ENCODE measurements at regions not wholly inside any gene's neighbourhood (a gene's known extent, or its start where the extent isn't known, plus 50 kb on each side); places are given as distances from the start of the nearest gene placed in this dataset.

DNA sequence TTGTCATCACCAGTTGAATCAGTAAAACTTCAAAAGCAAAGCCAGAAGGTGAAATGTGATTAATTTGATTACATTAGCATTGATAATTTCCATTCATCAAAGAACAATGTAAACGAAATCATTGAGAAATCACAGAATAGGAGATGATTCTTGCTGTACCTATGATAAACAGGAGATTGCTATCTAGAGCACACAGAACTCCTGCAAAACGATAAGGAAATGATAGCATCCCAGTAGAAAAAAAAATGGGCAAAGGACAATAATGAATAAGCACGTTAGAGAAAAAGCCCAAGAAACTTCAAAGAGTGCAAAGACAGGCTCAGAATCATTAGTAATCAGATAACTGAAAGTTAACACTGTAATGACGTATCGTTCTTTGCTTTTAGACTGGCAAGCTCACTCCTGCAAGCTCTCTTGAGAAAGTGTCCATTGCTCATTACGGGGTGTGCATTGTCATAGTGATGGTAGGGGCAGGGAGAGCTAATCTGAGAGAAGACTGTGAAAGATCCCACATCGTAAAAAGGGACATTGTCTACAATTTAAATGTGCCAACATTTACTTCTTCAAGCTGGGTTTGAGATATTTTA, 143.6 kb downstream of the SPP2 start (continued):
- TF ChIP-seq REST (IDR thresholded peaks at IDR 0.05; ENCODE audit: low read depth): no peak
- TF ChIP-seq, protein P1, sequence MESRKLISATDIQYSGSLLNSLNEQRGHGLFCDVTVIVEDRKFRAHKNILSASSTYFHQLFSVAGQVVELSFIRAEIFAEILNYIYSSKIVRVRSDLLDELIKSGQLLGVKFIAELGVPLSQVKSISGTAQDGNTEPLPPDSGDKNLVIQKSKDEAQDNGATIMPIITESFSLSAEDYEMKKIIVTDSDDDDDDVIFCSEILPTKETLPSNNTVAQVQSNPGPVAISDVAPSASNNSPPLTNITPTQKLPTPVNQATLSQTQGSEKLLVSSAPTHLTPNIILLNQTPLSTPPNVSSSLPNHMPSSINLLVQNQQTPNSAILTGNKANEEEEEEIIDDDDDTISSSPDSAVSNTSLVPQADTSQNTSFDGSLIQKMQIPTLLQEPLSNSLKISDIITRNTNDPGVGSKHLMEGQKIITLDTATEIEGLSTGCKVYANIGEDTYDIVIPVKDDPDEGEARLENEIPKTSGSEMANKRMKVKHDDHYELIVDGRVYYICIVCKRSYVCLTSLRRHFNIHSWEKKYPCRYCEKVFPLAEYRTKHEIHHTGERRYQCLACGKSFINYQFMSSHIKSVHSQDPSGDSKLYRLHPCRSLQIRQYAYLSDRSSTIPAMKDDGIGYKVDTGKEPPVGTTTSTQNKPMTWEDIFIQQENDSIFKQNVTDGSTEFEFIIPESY (IDR thresholded peaks at IDR 0.05; ENCODE audit: extremely low read depth, insufficient replicate concordance, low read length): no peak
- no peak for TF ChIP-seq SRF (IDR thresholded peaks at IDR 0.05; ENCODE audit: low read depth)
- TF ChIP-seq EZH2phosphoT487 (IDR thresholded peaks at IDR 0.05; ENCODE audit: borderline replicate concordance): no peak

GRCh38 chr2:234191819-234192407, 141.4 kb downstream of the SPP2 start:
- Histone ChIP-seq H3K36me3 (ENCODE audit: control insufficient read depth in 1 of 2, insufficient read depth in 2 of 2, low read length in 2 of 2) (no peaks in the 10 kb centered on the region), H3K9me3 (ENCODE audit: control insufficient read depth in 1 of 2, insufficient read depth in 1 of 2, low read depth in 1 of 2, low read length in 2 of 2) (no peaks in the 10 kb centered on the region), H3K9me2 (ENCODE audit: insufficient read depth) (no peaks in the 10 kb centered on the region), H3K4me3 (replicated peaks in 1 of 2; ENCODE audit: low read depth in 1 of 2, low read length in 2 of 2) (no peak overlapping the region), H3K9ac (ENCODE audit: low read length) (no peak overlapping the region), H3K79me2 (ENCODE audit: insufficient read depth, low read length) (no peaks in the 10 kb centered on the region), H2AFZ (ENCODE audit: low read depth, low read length, poor library complexity, severe bottlenecking) (peak overlapping the region; percentile 63), H4K20me1 (ENCODE audit: insufficient read depth) (no peaks in the 10 kb centered on the region), H3K27me3 (ENCODE audit: insufficient read depth, low read length) (peaks cover 5% of the 10 kb centered on the region; the same call in 1 of the 2 replicates), H3K4me1 (ENCODE audit: control insufficient read depth in 1 of 2, insufficient read depth in 2 of 2, low read length in 2 of 2) (peaks cover 0 to 9% of the 10 kb centered on the region in 2 experiments; a peak in 2 of 4 replicates), H3K27ac (ENCODE audit: low read depth, low read length) (no peak overlapping the region), H3K4me2 (ENCODE audit: low read length) (peak overlapping the region; percentile 33; the same call in 1 of the 2 replicates)
- TF ChIP-seq SP1 (IDR thresholded peaks at IDR 0.05; ENCODE audit: low read depth) (no peak), REST (IDR thresholded peaks at IDR 0.05; ENCODE audit: low read depth) (no peak), ATF3 (IDR thresholded peaks at IDR 0.05) (no peak), YY1 (IDR thresholded peaks at IDR 0.05; ENCODE audit: extremely low read depth, insufficient replicate concordance, low read depth, low read length) (no peak), SIN3A (IDR thresholded peaks at IDR 0.05; ENCODE audit: low read depth) (no peak), CTCF (IDR thresholded peaks at IDR 0.05 in 2 of 3, conservative IDR thresholded peaks at IDR 0.05 in 1 of 3; ENCODE audit: borderline replicate concordance in 1 of 3, insufficient read depth in 1 of 3, low read depth in 2 of 3, low read length in 2 of 3) (peak in 1 of 3 experiments; percentile 27; a peak in 1 of 6 replicates)
- BruUV-seq (replicated peaks): no TSS peak
- DNase-seq (ENCODE audit: low read depth, low spot score) (peak; percentile 22), ATAC-seq (peak; percentile 71)
- POLR2A ChIA-PET: interaction anchor here (1.2 kb wide), 1 partner anchor 11 kb away, joined by 4 read pairs; no protein-coding TSS in a partner anchor
- CTCF ChIA-PET: no interaction called here
- intact Hi-C loops (cut with micrococcal nuclease): no loop called here
- RAD21 ChIA-PET (ENCODE audit: low non-redundant PET in 1 of 2, low total read pairs in 2 of 2, uncharacterized antibody in 2 of 2, unreplicated experiment in 2 of 2): no interaction called here

All from HCT116 (cell line).